HG02938 (cell line): ENCODE measurements at regions not wholly inside any gene's neighbourhood (a gene's known extent, or its start where the extent isn't known, plus 50 kb on each side); places are given as distances from the start of the nearest gene placed in this dataset.
"Not testable (repeated sequence)": the region's sequence is repeated elsewhere in the genome, so short reads cannot be mapped to it uniquely, and the experiment has no call there.

Experiments used
- ATAC-seq: cut with Tn5 transposase; IDR thresholded peaks from one replicate; pipeline ENCODE4 v1.9.1; 2021; ENCODE audit warnings: mild to moderate bottlenecking, moderate library complexity; ENCODE audit not compliant: unreplicated experiment

GRCh38 chr6:92752114-92752513 is 667.2 kb downstream of the EPHA7 start:
- no peak for ATAC-seq

DNA sequence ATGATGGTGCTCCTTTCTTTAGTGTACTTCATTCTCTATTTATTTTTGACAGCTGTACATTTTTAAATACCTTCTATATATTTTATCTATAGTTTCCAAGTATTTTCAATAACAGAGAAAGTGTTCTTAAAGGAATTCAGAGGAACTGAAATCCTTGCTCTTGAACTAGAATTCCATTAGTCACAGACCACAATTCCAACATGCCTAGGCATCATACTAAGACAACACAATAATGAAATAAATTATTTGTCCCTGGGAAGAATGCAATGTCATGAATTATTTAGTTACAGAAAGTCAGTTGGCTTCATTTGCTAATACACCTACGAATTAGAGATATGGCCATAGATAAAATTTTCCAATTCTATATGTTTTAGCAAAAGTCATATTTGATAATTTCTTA is 671.2 kb downstream of the EPHA7 start:
- no peak for ATAC-seq

DNA sequence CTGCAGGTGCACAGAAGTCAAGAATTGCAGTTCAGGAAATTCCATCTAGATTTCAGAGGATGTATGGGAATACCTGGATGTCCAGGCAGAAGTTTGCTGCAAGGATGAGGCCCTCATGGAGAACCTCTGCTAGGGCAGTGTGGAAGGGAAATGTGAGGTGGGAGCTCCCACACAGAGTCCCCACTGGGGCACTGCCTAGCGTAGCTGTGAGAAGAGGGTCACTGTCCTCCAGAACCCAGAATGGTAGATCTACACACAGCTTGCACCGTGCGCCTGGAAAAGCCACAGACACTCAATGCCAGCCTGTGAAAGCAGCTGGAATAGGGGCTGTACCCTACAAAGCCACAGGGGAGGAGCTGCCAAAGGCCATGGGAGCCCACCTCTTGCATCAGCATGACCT is 681.4 kb downstream of the EPHA7 start:
- no peak for ATAC-seq

- ATAC-seq: no peak
Observed at GRCh38 chr6:92723390-92723931, 695.9 kb downstream of the EPHA7 start.

DNA sequence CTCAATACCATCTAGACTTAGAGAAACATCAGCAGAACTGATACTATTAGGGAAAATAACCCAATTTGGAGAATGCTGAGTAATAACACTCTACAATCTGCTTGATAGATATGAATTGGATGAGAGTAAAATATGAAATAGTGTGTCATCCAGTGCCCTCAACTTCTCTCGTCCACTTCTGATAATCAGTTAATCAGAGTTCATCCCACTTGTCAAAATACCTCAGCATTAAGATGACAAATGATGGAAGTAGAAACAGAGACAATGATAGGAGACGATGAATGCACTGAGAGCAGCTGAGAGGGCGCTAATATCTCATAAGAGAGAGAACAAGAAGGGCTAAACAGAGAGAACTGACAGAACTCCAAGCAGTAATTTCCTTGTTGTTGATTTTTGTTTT is 699.6 kb downstream of the EPHA7 start:
- no peak for ATAC-seq

DNA sequence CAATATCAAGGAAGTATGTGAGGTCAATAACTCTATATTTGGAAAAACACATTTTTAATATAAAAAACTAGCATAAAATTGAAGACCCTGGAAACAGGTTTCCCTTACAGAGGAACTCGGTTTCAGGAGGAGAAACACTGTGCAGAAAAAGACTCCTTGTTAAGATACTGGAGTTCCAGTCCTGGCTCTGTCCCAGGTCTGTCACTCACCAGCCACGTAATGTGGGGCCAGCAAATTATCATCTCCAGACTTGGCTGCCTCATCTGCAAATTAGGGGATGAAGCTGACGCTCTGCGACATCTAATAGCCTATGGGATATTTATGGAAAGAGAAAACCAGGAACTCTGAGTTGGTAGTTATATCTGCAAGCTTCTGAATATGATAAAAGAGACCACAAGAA is 702.7 kb downstream of the EPHA7 start:
- no peak for ATAC-seq

GRCh38 chr6:92715991-92716390 is 703.4 kb downstream of the EPHA7 start:
- ATAC-seq: no peak

DNA sequence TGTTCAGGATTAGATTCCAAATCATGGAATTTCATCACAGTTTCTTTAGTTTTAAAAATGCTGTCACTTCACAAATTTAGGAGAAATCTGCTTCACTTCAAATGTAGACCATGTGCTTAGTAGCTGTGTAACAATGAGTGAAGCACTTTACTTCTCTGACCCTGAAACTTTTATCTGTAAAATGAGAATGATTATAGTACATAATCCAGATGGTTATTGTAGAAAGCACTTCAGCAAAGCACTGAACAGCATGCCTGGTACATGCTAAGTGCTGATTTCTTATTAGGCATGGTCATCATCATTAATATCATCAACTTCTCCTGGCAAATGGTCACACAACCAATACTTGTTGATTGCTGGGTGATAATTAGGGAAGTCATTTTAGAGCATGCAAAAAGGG is 705.0 kb downstream of the EPHA7 start:
- no peak for ATAC-seq

GRCh38 chr6:92710048-92710447 is 709.3 kb downstream of the EPHA7 start:
- peak; percentile 65 for ATAC-seq

DNA sequence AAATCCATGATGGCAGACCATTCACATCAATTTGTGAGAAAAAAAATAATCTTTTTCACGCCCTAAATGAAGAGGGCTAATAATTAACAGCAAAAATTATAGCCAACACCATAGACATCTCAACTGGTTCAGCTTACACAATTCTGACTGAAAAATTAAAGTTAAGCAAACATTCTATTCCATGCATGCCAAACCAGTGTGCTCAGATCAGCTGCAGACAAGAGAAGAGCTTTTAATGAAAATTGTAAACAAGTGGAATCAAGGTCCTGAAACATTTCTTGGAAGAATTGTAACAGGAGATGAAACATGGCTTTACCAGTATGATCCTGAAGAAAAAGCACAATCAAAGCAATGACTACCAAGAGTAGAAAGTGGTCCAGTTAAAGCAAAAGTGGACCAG is 710.4 kb downstream of the EPHA7 start:
- no peak for ATAC-seq

- no peak for ATAC-seq
Observed at GRCh38 chr6:92708270-92708669, 711.1 kb downstream of the EPHA7 start.

DNA sequence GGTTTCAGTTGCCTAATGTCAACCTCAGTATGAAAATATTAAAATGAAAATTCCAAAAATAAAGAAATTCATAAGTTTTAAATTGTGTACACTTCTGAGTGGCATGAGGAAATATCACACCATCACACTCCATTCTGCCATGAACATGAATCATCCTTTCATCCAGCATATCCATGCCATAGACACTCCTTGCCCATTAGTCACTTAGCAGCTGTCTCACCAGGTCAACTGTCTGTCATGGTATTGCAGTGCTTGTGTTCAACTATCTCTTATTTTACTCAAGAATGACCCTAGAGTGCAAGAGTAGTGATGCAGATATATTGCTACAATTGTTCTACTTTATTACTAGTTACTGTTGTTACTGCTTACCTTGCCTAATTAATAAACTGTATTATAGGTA is 712.4 kb downstream of the EPHA7 start:
- ATAC-seq: no peak

DNA sequence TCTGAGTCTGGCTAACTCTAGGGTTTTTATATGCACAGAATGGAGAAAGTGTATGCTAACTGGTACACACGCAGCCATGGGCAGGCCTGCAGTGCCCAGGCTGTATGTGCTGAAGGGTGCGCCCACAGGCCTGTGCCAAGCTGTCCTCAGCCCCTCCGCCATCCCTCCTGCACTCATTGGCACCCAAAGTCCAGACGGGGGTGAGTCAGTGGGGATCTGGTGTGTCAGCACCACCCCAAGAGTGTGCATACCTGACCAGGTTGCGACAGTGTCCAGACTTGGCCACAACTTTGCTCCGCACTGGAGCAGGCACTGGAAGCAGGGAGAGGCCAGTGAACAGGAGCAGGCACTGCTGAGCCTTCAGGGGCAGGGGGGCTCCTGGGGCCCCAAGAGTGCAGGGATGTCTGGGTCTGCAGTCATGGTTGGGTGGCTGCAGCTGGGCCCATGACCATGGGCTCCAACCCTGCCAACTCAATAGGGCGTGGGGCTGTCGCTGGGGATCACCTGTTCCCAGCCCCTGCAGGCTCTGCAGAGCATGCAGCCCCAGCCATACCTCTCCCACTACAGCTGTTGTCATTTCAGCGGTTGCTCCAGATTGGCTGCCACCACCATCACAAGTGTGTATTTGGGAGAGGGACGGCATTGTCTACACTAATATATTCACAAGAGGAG is 717.8 kb downstream of the EPHA7 start:
- ATAC-seq: no peak

GRCh38 chr6:92700411-92700810 is 718.9 kb downstream of the EPHA7 start:
- ATAC-seq: no peak

- no peak for ATAC-seq
Observed at GRCh38 chr6:92690997-92691599, 728.3 kb downstream of the EPHA7 start.

- no peak for ATAC-seq
Observed at GRCh38 chr6:92688342-92688741, 731.0 kb downstream of the EPHA7 start.

- no peak for ATAC-seq
Observed at GRCh38 chr6:92687278-92687677, 732.1 kb downstream of the EPHA7 start.

DNA sequence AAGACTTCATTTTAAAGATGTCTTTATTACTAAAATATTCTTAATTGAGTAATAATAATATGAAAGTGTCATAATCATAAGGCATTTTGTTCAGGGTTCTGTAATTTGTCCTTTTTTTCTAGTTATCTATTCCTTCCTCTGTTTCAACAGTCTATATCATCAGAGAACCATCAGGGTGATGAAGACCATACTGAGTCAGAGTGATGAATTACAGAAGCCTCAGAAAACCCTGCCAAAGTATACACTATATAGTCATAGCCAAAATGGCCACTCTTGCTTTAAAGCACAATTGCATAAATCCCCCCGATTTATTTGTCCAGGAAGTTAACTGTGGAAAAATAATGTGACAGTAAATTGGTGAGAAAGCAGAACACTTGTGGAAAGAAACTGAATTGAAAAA is 735.0 kb downstream of the EPHA7 start:
- no peak for ATAC-seq

GRCh38 chr6:92683748-92684147 is 735.6 kb downstream of the EPHA7 start:
- no peak for ATAC-seq

DNA sequence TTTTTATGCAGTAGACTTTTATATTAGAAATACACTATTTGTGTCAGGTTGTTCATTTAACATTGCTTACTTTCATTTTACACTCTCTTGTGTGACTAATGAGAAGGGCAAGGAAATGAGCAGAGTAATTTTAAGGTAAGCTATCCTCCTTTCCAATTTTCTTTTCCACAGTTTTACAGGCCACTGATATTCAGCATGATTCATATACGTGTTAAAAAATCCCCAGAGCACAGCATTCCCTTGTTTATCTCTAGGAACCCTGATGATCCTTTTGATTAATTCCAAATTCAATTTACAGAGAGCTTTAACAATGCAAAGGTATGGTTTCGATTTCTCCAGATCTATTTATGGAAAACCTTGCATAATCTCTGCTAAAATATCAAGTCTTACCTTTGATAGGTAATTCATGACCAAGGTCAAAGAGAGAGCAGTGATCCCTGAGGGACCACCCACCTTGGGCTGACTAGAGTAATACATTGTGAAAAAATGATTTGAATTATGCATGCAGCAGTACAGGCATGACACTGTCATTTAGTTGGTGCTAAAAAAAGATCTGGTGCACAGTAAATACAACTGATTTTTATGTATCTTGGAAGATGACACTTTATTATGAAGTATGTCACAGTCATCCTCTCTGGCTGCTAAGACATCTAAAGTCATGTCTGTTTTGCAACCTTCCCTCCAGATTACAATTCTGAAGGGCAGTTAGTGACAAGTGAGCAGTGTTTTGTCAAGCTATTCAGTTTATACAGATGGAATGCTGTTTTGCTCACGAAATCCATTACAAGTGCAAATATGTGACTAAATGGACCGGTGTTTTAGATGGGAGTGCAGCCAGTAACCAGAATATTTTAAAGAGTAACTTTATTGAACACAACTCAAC is 736.6 kb downstream of the EPHA7 start:
- ATAC-seq: no peak

DNA sequence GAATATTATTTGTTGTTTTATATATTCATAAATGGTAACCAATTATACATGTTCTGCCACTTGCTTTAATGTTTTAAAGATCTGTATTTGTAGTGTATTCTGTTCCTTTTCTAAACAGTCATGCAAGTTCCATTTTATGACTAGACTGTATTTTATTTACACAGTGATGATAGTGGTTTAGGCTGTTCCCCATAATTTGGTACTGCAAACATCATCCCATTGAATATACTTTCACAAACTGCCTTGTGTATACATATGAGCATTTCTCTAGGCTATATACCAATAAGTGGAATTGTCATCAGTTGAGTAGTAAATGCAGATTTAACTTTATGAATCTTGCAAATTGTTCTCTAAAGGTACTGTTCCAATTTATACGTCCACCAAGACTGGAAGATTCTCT is 738.0 kb downstream of the EPHA7 start:
- ATAC-seq: no peak

DNA sequence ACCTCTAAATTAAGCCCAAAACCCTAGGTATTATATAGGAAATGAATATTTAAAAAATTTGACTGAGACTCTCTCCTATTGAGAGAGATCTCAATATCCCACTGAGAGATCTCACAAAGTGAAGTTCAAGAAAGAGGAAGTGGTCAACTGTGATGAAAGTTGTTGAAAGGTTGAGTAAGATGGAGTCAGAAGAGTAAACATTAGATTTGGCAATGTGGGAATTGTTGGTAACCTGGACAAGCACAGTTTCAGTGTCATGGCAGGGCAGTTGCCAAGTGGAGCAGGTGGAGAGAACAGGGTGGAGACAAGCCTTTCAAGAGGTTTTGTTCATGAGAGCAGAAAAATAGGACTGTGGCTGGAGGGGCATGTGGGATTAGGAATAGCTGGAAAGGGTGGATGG is 747.9 kb downstream of the EPHA7 start:
- not testable (repeated sequence) for ATAC-seq
